ENCODE measurements at regions not wholly inside any gene's neighbourhood (a gene's known extent, or its start where the extent isn't known, plus 50 kb on each side); places are given as distances from the start of the nearest gene placed in this dataset.
A peak's percentile ranks its signal among the peaks of the same experiment; 100 is the strongest.

GRCh38 chr2:8529706-8530277 lies 152.1 kb upstream of the ID2 start:
- Mint-ChIP-seq H3K4me3 (no peak overlapping the region), H3K9me3 (peaks cover 0 to 20% (median 12%) of the 10 kb centered on the region in 9 donors), H3K4me1 (peaks cover 0 to 29% (median 3%) of the 10 kb centered on the region in 4 donors), H3K27me3 (no peaks in the 10 kb centered on the region), H3K27ac (peak overlapping the region in 4 of 10 donors; percentile 12 to 40 (median 21)), H3K36me3 (peaks cover 0 to 16% (median 9%) of the 10 kb centered on the region in 3 donors)
- POLR2A ChIA-PET: no interaction called here
- no peak for DNase-seq
- no peak for ATAC-seq

- Mint-ChIP-seq H3K9me3 (peaks cover 0 to 20% (median 12%) of the 10 kb centered on the region in 9 donors), H3K4me1 (peaks cover 2 to 24% (median 7%) of the 10 kb centered on the region in 4 donors), H3K27me3 (no peaks in the 10 kb centered on the region), H3K4me3 (no peak overlapping the region), H3K36me3 (peaks cover 0 to 16% (median 9%) of the 10 kb centered on the region in 3 donors), H3K27ac (no peak overlapping the region)
- no peak for DNase-seq
- no peak for ATAC-seq
- POLR2A ChIA-PET: no interaction called here
These were observed 150.4 kb upstream of the ID2 start for GRCh38 chr2:8531481-8531880.

GRCh38 chr2:8532438-8532837 lies 149.4 kb upstream of the ID2 start:
- Mint-ChIP-seq H3K4me1 (peaks cover 5 to 26% (median 8%) of the 10 kb centered on the region in 4 donors), H3K4me3 (no peak overlapping the region), H3K36me3 (peaks cover 0 to 16% (median 9%) of the 10 kb centered on the region in 3 donors), H3K27me3 (peaks cover 0 to 5% (median 0%) of the 10 kb centered on the region in 5 donors), H3K9me3 (peaks cover 0 to 20% (median 12%) of the 10 kb centered on the region in 9 donors), H3K27ac (no peak overlapping the region)
- ATAC-seq (no peak), DNase-seq (peak in 1 of 10 donors; percentile 4)
- POLR2A ChIA-PET: interaction anchor here (0.6 kb wide), 1 partner anchor 856 kb away, joined by 6 read pairs; no protein-coding TSS in a partner anchor

- POLR2A ChIA-PET: no interaction called here
- peak in 1 of 10 donors; percentile 31 for DNase-seq
- Mint-ChIP-seq H3K4me3 (no peak overlapping the region), H3K27ac (no peak overlapping the region), H3K36me3 (peaks cover 0 to 16% (median 9%) of the 10 kb centered on the region in 3 donors), H3K9me3 (peaks cover 0 to 20% (median 12%) of the 10 kb centered on the region in 9 donors), H3K4me1 (peaks cover 5 to 34% (median 8%) of the 10 kb centered on the region in 4 donors), H3K27me3 (peaks cover 0 to 7% (median 0%) of the 10 kb centered on the region in 5 donors)
- no peak for ATAC-seq
These were observed 147.9 kb upstream of the ID2 start for GRCh38 chr2:8533923-8534322.

- Mint-ChIP-seq H3K36me3 (peaks cover 0 to 16% (median 9%) of the 10 kb centered on the region in 3 donors), H3K9me3 (peaks cover 0 to 20% (median 12%) of the 10 kb centered on the region in 9 donors), H3K27me3 (peaks cover 0 to 7% (median under 1%) of the 10 kb centered on the region in 5 donors), H3K4me1 (peaks cover 5 to 37% (median 9%) of the 10 kb centered on the region in 4 donors), H3K4me3 (no peak overlapping the region), H3K27ac (no peak overlapping the region)
- ATAC-seq: no peak
- peak in 1 of 10 donors; percentile 35 for DNase-seq
- POLR2A ChIA-PET: no interaction called here
These were observed 147.5 kb upstream of the ID2 start for GRCh38 chr2:8534386-8534728.

GRCh38 chr2:8534729-8535468 lies 147.0 kb upstream of the ID2 start:
- POLR2A ChIA-PET: no interaction called here
- Mint-ChIP-seq H3K4me3 (no peak overlapping the region), H3K27me3 (peaks cover 0 to 7% (median 6%) of the 10 kb centered on the region in 5 donors), H3K27ac (no peak overlapping the region), H3K4me1 (peaks cover 8 to 42% (median 10%) of the 10 kb centered on the region in 4 donors), H3K36me3 (peaks cover 0 to 16% (median 9%) of the 10 kb centered on the region in 3 donors), H3K9me3 (peaks cover 0 to 20% (median 12%) of the 10 kb centered on the region in 9 donors)
- ATAC-seq (no peak), DNase-seq (peak in 1 of 10 donors; percentile 48)

GRCh38 chr2:8535469-8535795 lies 146.4 kb upstream of the ID2 start:
- no peak overlapping the region for H3K27ac Mint-ChIP-seq

GRCh38 chr2:8535821-8536685 lies 145.8 kb upstream of the ID2 start:
- peak in 1 of 10 donors; percentile 36 for DNase-seq
- H3K27ac Mint-ChIP-seq: peak overlapping the region in 1 of 10 donors; percentile 51
- peaks cover 8 to 51% (median 17%) of the 10 kb centered on the region in 4 donors for H3K4me1 Mint-ChIP-seq
- peak overlapping the region in 1 of 10 donors; percentile 28 for H3K4me3 Mint-ChIP-seq
- H3K36me3 Mint-ChIP-seq: peaks cover 0 to 11% (median 8%) of the 10 kb centered on the region in 3 donors
- peaks cover 0 to 9% (median 7%) of the 10 kb centered on the region in 5 donors for H3K27me3 Mint-ChIP-seq
- POLR2A ChIA-PET: no interaction called here
- peaks cover 0 to 17% (median 12%) of the 10 kb centered on the region in 9 donors for H3K9me3 Mint-ChIP-seq
- ATAC-seq: no peak

More at GRCh38 chr2:8535469-8535795, 146.4 kb upstream of the ID2 start:
- H3K27me3 Mint-ChIP-seq: peaks cover 0 to 9% (median 7%) of the 10 kb centered on the region in 5 donors
- POLR2A ChIA-PET: no interaction called here
- peak in 1 of 10 donors; percentile 7 for DNase-seq
- no peak overlapping the region for H3K4me3 Mint-ChIP-seq
- peaks cover 0 to 20% (median 12%) of the 10 kb centered on the region in 9 donors for H3K9me3 Mint-ChIP-seq
- H3K4me1 Mint-ChIP-seq: peaks cover 7 to 45% (median 13%) of the 10 kb centered on the region in 4 donors
- H3K36me3 Mint-ChIP-seq: peaks cover 0 to 16% (median 9%) of the 10 kb centered on the region in 3 donors
- ATAC-seq: no peak

GRCh38 chr2:8536686-8537561 lies 144.9 kb upstream of the ID2 start:
- Mint-ChIP-seq H3K4me3 (no peak overlapping the region), H3K9me3 (peaks cover 0 to 8% (median 3%) of the 10 kb centered on the region in 9 donors), H3K4me1 (peaks cover 10 to 60% (median 22%) of the 10 kb centered on the region in 4 donors), H3K27me3 (peaks cover 0 to 9% (median 7%) of the 10 kb centered on the region in 5 donors), H3K27ac (peak overlapping the region in 2 of 10 donors; percentile 46 to 48), H3K36me3 (peaks cover 0 to 4% (median 0%) of the 10 kb centered on the region in 3 donors)
- DNase-seq: peak in 1 of 10 donors; percentile 9
- no peak for ATAC-seq
- POLR2A ChIA-PET: no interaction called here

GRCh38 chr2:8537562-8538155 lies 144.2 kb upstream of the ID2 start:
- ATAC-seq (no peak), DNase-seq (peak in 1 of 10 donors; percentile 26)
- no peaks in the 10 kb centered on the region for H3K36me3 Mint-ChIP-seq
- peaks cover 10 to 67% (median 22%) of the 10 kb centered on the region in 4 donors for H3K4me1 Mint-ChIP-seq
- H3K27me3 Mint-ChIP-seq: peaks cover 0 to 9% (median 7%) of the 10 kb centered on the region in 5 donors
- POLR2A ChIA-PET: interaction anchor here (0.5 kb wide), 1 partner anchor 62 kb away, joined by 3 read pairs; no protein-coding TSS in a partner anchor
- H3K4me3 Mint-ChIP-seq: no peak overlapping the region
- H3K27ac Mint-ChIP-seq: no peak overlapping the region
- H3K9me3 Mint-ChIP-seq: peaks cover 0 to 1% (median 0%) of the 10 kb centered on the region in 9 donors

GRCh38 chr2:8538531-8538930 lies 143.3 kb upstream of the ID2 start:
- no peak overlapping the region for H3K4me3 Mint-ChIP-seq
- DNase-seq: peak in 1 of 10 donors; percentile 11
- POLR2A ChIA-PET: no interaction called here
- peak overlapping the region in 1 of 10 donors; percentile 49 for H3K27ac Mint-ChIP-seq
- H3K27me3 Mint-ChIP-seq: peaks cover 0 to 9% (median 7%) of the 10 kb centered on the region in 5 donors
- H3K4me1 Mint-ChIP-seq: peaks cover 10 to 76% (median 23%) of the 10 kb centered on the region in 4 donors
- ATAC-seq: no peak
- H3K9me3 Mint-ChIP-seq: no peaks in the 10 kb centered on the region
- H3K36me3 Mint-ChIP-seq: no peaks in the 10 kb centered on the region
